SK-N-SH (cell line): ENCODE measurements at regions not wholly inside any gene's neighbourhood (a gene's known extent, or its start where the extent isn't known, plus 50 kb on each side); places are given as distances from the start of the nearest gene placed in this dataset.

Experiments
- CTCF ChIA-PET: fragments of 300-600, 350-600 bp; formaldehyde crosslinking; extraction: SDS; loops from one replicate; lab custom pipeline; 2021; lab: Yijun Ruan, JAX
- POLR2A ChIA-PET: fragments of 350-600 bp; sonication (Branson Sonifier 250); formaldehyde crosslinking; extraction: SDS; loops from one replicate; lab custom pipeline; 2020; ENCODE audit warnings: antibody characterized with exemption, inconsistent platforms; lab: Yijun Ruan, JAX
- DNase-seq: peaks from one replicate; pipeline ENCODE4 v3.0.0; 2012
- H2AFZ ChIP-seq: fragments of 200-600 bp; sonication (generic); 2 replicates; pipeline ENCODE4 v1.8.1; 2016; ENCODE audit warnings: antibody characterized with exemption, mild to moderate bottlenecking, low read depth
- H3F3A ChIP-seq: fragments of 200-600 bp; sonication (generic); replicated peaks from 2 replicates; pipeline ENCODE3; 2016; ENCODE audit warnings: antibody characterized with exemption, mild to moderate bottlenecking; ENCODE audit not compliant: insufficient read depth
- H3K27ac ChIP-seq, 2 experiments: fragments of 200-500 bp in 1 of 2; fragments of 200-600 bp in 1 of 2; sonication (Bioruptor generic) in 1 of 2; sonication (generic), shearing (Covaris generic) in 1 of 2; 2 replicates each; pipeline versions ENCODE4 v1.5.1 to v1.6.1; 2014 to 2016; ENCODE audit warnings: low read depth in 2 of 2, inconsistent platforms in 1 of 2, low read length in 1 of 2, mild to moderate bottlenecking in 1 of 2, mixed read lengths in 1 of 2
- H3K27me3 ChIP-seq: fragments of 200-600 bp; sonication (generic), shearing (Covaris generic); 2 replicates; pipeline ENCODE4 v1.6.1; 2016; ENCODE audit warnings: mixed run types; ENCODE audit not compliant: insufficient read depth
- H3K36me3 ChIP-seq, 2 experiments: fragments of 200-500 bp in 1 of 2; fragments of 200-600 bp in 1 of 2; sonication (Bioruptor generic) in 1 of 2; sonication (generic) in 1 of 2; replicated peaks in 1 of 2; 2 replicates each; pipeline versions ENCODE3 to v1.5.1; 2014 to 2016; ENCODE audit warnings: low read length in 1 of 2, mild to moderate bottlenecking in 1 of 2; ENCODE audit not compliant: insufficient read depth in 2 of 2, control insufficient read depth in 1 of 2
- H3K4me1 ChIP-seq, 2 experiments: fragments of 200-500 bp in 1 of 2; fragments of 200-600 bp in 1 of 2; sonication (Bioruptor generic) in 1 of 2; sonication (generic), shearing (Covaris generic) in 1 of 2; 2 replicates each; pipeline versions ENCODE4 v1.5.1 to v1.6.1; 2014 to 2016; ENCODE audit warnings: low read depth in 1 of 2, low read length in 1 of 2, mixed run types in 1 of 2; ENCODE audit not compliant: insufficient read depth in 2 of 2, control insufficient read depth in 1 of 2
- H3K4me2 ChIP-seq: fragments of 200-600 bp; sonication (generic), shearing (Covaris generic); 2 replicates; pipeline ENCODE4 v1.6.1; 2017; ENCODE audit warnings: mixed run types
- H3K4me3 ChIP-seq, 2 experiments: fragments of 200-500 bp in 1 of 2; fragments of 200-600 bp in 1 of 2; sonication (Bioruptor generic) in 1 of 2; sonication (generic), shearing (Covaris generic) in 1 of 2; 2 replicates each; pipeline versions ENCODE4 v1.5.1 to v1.8.1; 2014 to 2016; ENCODE audit warnings: low read depth in 2 of 2, inconsistent platforms in 1 of 2, low read length in 1 of 2, mild to moderate bottlenecking in 1 of 2, mixed read lengths in 1 of 2, moderate library complexity in 1 of 2
- H3K79me2 ChIP-seq: fragments of 200-600 bp; sonication (generic); 2 replicates; pipeline ENCODE4 v1.8.1; 2017; ENCODE audit warnings: mild to moderate bottlenecking; ENCODE audit not compliant: insufficient read depth
- H3K9ac ChIP-seq: fragments of 200-600 bp; sonication (generic); 2 replicates; pipeline ENCODE4 v1.6.1; 2017; ENCODE audit warnings: mixed run types
- H3K9me2 ChIP-seq: fragments of 200-600 bp; sonication (generic); 2 replicates; pipeline ENCODE4 v1.6.1; 2017; ENCODE audit warnings: mixed run types
- H3K9me3 ChIP-seq: fragments of 200-600 bp; sonication (generic); 2 replicates; pipeline ENCODE4 v1.6.1; 2017; ENCODE audit warnings: mixed run types, mild to moderate bottlenecking, moderate library complexity
- H4K20me1 ChIP-seq: fragments of 200-600 bp; sonication (generic); 2 replicates; pipeline ENCODE4 v1.6.1; 2017; ENCODE audit warnings: mild to moderate bottlenecking, mixed run types; ENCODE audit not compliant: insufficient read depth
- CHD2 ChIP-seq: fragments of 150-350 bp; IDR thresholded peaks from 2 replicates; pipeline ENCODE4 v1.6.1; 2018; ENCODE audit warnings: low read length; ENCODE audit not compliant: partially characterized antibody
- EP300 ChIP-seq, 2 experiments: IDR thresholded peaks; 2 replicates each; pipeline versions ENCODE4 v1.4.0 to v1.6.1; 2012; ENCODE audit warnings: borderline replicate concordance in 1 of 2, low read depth in 1 of 2, low read length in 1 of 2
- GATA2 ChIP-seq: sonication (generic); formaldehyde crosslinking; IDR thresholded peaks from 2 replicates; pipeline ENCODE4 v1.5.0; 2020; ENCODE audit warnings: mild to moderate bottlenecking, missing genetic modification reagents
- JUND ChIP-seq: IDR thresholded peaks from 2 replicates; pipeline ENCODE4 v1.4.0; 2012
- MXI1 ChIP-seq: IDR thresholded peaks from 2 replicates; pipeline ENCODE4 v1.6.1; 2012; ENCODE audit warnings: mild to moderate bottlenecking, low read depth, low read length, improper control_type of control experiment
- NRF1 ChIP-seq: IDR thresholded peaks from 2 replicates; pipeline ENCODE4 v1.6.1; 2012; ENCODE audit warnings: low read depth, mild to moderate bottlenecking, low read length
- RCOR1 ChIP-seq: fragments of 150-350 bp; IDR thresholded peaks from 2 replicates; pipeline ENCODE4 v1.6.1; 2017; ENCODE audit warnings: antibody characterized with exemption, low read length
- RFX5 ChIP-seq: IDR thresholded peaks from 2 replicates; pipeline ENCODE4 v1.6.1; 2012; ENCODE audit warnings: mild to moderate bottlenecking, improper control_type of control experiment, low read length
- RXRA ChIP-seq: IDR thresholded peaks from 2 replicates; pipeline ENCODE4 v1.4.0; 2012; ENCODE audit warnings: low read depth, mild to moderate bottlenecking, borderline replicate concordance
- SMC3 ChIP-seq: IDR thresholded peaks from 2 replicates; pipeline ENCODE4 v1.6.1; 2012; ENCODE audit warnings: low read depth, low read length, improper control_type of control experiment
- WGBS: methylation state at CpG from one replicate; pipeline ENCODE4 v1.1.6; 2017; ENCODE audit warnings: low lambda C conversion rate; 5-methylcytosine and 5-hydroxymethylcytosine counted together
- TF ChIP-seq, protein P1 (sequence below): fragments of 150-350 bp; IDR thresholded peaks from 2 replicates; pipeline ENCODE4 v1.6.1; 2016; ENCODE audit warnings: mild to moderate bottlenecking, low read depth, low read length
- TF ChIP-seq, protein P2 (sequence below): IDR thresholded peaks from 2 replicates; pipeline ENCODE4 v1.4.0; 2012; ENCODE audit warnings: low read depth, borderline replicate concordance
- TF ChIP-seq, protein P3 (sequence below): IDR thresholded peaks from 2 replicates; pipeline ENCODE4 v1.4.0; 2012; ENCODE audit warnings: low read depth, borderline replicate concordance
- TF ChIP-seq, protein P4 (sequence below): IDR thresholded peaks from 2 replicates; pipeline ENCODE4; 2012

DNA sequence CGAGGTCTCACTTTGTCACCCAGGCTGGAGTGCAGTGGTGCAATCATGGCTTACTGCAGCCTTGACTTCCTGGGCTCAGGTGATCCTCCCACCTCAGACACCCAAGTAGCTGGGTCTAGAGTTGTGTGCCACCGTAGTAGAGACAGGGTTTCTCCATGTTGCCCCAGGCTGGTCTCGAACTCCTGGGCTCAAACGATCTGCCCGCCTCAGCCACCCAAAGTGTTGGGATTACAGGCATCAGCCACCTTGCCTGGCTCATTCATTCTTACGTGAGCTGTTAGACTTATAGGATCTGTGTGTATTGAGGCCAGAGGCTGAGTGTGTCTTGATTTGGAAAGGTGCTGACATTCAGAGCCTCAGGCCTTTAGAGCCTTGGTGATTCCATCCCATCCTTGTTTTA lies 128.1 kb downstream of the SLC25A47 start:
- no peak overlapping the region for H2AFZ ChIP-seq
- TF ChIP-seq RFX5, result no peak
- no peaks in the 10 kb centered on the region for H3K27me3 ChIP-seq
- no peaks in the 10 kb centered on the region for H4K20me1 ChIP-seq
- no peaks in the 10 kb centered on the region for H3K79me2 ChIP-seq
- H3K9me3 ChIP-seq, result no peaks in the 10 kb centered on the region
- no peaks in the 10 kb centered on the region for H3K36me3 ChIP-seq
- peaks cover 4 to 39% of the 10 kb centered on the region in 2 experiments; a peak in 3 of 4 replicates for H3K4me1 ChIP-seq
- H3K27ac ChIP-seq, result no peak overlapping the region
- H3F3A ChIP-seq, result no peaks in the 10 kb centered on the region
- no peak overlapping the region for H3K4me3 ChIP-seq
- CTCF ChIA-PET, result interaction anchor here (1.4 kb wide), 1 partner anchor 11 kb away, joined by 5 read pairs; no protein-coding TSS in a partner anchor
- WGBS, result 89% methylated on average over 2 of the region's 6 CpGs
- POLR2A ChIA-PET, result no interaction called here
- DNase-seq, result no peak
- no peak overlapping the region for H3K9ac ChIP-seq
- H3K9me2 ChIP-seq, result no peaks in the 10 kb centered on the region
- no peak overlapping the region for H3K4me2 ChIP-seq

DNA sequence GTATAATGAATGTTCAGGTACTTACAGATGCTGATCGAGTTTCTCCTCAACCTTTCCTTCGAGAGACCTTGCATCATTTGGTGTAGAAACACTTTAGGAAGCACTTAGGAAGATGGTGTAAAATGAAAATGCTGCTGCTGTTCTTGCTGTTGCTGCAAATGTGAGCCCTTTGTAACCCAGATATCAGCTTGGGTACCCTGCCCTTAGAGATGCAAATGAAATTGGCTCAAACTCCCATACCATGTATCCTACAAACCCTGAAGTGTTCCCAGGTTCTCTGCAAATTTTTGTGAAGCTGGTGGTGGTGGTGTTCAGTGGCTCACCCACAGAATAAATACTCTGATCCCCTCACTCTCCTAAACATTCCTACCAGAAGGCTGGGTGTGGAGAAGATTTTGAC lies 130.8 kb downstream of the SLC25A47 start:
- no peaks in the 10 kb centered on the region for H4K20me1 ChIP-seq
- H3K4me1 ChIP-seq, result peaks cover 0 to 20% of the 10 kb centered on the region in 2 experiments; a peak in 1 of 4 replicates
- no peak overlapping the region for H3K4me2 ChIP-seq
- ChIA-PET CTCF (interaction anchor here (1.0 kb wide), 1 partner anchor 22 kb away, joined by 4 read pairs; no protein-coding TSS in a partner anchor), POLR2A (interaction anchor here (1.5 kb wide), 1 partner anchor 13 kb away, joined by 4 read pairs; no protein-coding TSS in a partner anchor)
- H3K79me2 ChIP-seq, result no peaks in the 10 kb centered on the region
- WGBS, result 88% methylated on average over 2 of the region's 2 CpGs
- no peaks in the 10 kb centered on the region for H3K9me3 ChIP-seq
- no peaks in the 10 kb centered on the region for H3K9me2 ChIP-seq
- H2AFZ ChIP-seq, result no peak overlapping the region
- H3F3A ChIP-seq, result no peaks in the 10 kb centered on the region
- H3K27me3 ChIP-seq, result no peaks in the 10 kb centered on the region
- no peak overlapping the region for H3K9ac ChIP-seq
- TF ChIP-seq, protein P1, sequence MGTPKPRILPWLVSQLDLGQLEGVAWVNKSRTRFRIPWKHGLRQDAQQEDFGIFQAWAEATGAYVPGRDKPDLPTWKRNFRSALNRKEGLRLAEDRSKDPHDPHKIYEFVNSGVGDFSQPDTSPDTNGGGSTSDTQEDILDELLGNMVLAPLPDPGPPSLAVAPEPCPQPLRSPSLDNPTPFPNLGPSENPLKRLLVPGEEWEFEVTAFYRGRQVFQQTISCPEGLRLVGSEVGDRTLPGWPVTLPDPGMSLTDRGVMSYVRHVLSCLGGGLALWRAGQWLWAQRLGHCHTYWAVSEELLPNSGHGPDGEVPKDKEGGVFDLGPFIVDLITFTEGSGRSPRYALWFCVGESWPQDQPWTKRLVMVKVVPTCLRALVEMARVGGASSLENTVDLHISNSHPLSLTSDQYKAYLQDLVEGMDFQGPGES, result no peak
- no peak for TF ChIP-seq SMC3
- no peak for TF ChIP-seq MXI1
- TF ChIP-seq RFX5, result no peak
- no peak for TF ChIP-seq JUND
- no peak for TF ChIP-seq GATA2 (CRISPR knock-in tag)
- no peak for TF ChIP-seq RCOR1
- TF ChIP-seq, protein P2, sequence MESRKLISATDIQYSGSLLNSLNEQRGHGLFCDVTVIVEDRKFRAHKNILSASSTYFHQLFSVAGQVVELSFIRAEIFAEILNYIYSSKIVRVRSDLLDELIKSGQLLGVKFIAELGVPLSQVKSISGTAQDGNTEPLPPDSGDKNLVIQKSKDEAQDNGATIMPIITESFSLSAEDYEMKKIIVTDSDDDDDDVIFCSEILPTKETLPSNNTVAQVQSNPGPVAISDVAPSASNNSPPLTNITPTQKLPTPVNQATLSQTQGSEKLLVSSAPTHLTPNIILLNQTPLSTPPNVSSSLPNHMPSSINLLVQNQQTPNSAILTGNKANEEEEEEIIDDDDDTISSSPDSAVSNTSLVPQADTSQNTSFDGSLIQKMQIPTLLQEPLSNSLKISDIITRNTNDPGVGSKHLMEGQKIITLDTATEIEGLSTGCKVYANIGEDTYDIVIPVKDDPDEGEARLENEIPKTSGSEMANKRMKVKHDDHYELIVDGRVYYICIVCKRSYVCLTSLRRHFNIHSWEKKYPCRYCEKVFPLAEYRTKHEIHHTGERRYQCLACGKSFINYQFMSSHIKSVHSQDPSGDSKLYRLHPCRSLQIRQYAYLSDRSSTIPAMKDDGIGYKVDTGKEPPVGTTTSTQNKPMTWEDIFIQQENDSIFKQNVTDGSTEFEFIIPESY, result no peak
- no peak for TF ChIP-seq RXRA
- TF ChIP-seq, protein P3, sequence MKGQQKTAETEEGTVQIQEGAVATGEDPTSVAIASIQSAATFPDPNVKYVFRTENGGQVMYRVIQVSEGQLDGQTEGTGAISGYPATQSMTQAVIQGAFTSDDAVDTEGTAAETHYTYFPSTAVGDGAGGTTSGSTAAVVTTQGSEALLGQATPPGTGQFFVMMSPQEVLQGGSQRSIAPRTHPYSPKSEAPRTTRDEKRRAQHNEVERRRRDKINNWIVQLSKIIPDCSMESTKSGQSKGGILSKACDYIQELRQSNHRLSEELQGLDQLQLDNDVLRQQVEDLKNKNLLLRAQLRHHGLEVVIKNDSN, result no peak
- TF ChIP-seq EP300 (IDR thresholded peaks at IDR 0.05; ENCODE audit: borderline replicate concordance in 1 of 2, low read depth in 1 of 2, low read length in 1 of 2), result no peak
- TF ChIP-seq CHD2, result no peak
- no peak for TF ChIP-seq NRF1
- TF ChIP-seq, protein P4, sequence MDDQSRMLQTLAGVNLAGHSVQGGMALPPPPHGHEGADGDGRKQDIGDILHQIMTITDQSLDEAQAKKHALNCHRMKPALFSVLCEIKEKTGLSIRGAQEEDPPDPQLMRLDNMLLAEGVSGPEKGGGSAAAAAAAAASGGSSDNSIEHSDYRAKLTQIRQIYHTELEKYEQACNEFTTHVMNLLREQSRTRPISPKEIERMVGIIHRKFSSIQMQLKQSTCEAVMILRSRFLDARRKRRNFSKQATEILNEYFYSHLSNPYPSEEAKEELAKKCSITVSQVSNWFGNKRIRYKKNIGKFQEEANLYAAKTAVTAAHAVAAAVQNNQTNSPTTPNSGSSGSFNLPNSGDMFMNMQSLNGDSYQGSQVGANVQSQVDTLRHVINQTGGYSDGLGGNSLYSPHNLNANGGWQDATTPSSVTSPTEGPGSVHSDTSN, result no peak
- no peak overlapping the region for H3K27ac ChIP-seq
- H3K4me3 ChIP-seq, result no peak overlapping the region
- no peaks in the 10 kb centered on the region for H3K36me3 ChIP-seq
- DNase-seq, result no peak
